NCI-H2029 (cell line): ENCODE measurements at regions not wholly inside any gene's neighbourhood (a gene's known extent, or its start where the extent isn't known, plus 50 kb on each side); places are given as distances from the start of the nearest gene placed in this dataset.
"Not testable (repeated sequence)": the region's sequence is repeated elsewhere in the genome, so short reads cannot be mapped to it uniquely, and the experiment has no call there.

Source experiments
- DNase-seq: peaks from one replicate; lab custom pipeline; 2025; lab: John Stamatoyannopoulos, UW

- no peak for DNase-seq
Measured at GRCh38 chr1:195663549-195664280, 944.5 kb downstream of the KCNT2 start.

DNA sequence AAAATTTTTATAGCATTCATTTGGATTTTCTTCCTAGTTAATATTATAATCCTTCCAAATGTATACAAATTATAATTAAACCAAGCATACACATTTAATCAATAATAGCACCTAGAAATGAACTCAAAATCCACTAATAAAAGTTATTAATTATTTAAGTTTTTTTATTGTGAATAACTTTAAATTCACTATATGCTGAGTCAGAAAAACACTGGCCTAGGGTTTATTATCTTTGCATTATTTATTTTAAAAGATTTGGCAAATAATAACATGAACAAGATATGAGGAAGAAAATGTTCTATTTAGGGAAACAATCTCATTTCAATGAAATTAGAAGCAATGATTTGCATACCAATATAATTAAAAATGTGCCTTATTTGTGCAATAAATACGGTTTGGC, 951.5 kb downstream of the KCNT2 start:
- DNase-seq: no peak

DNA sequence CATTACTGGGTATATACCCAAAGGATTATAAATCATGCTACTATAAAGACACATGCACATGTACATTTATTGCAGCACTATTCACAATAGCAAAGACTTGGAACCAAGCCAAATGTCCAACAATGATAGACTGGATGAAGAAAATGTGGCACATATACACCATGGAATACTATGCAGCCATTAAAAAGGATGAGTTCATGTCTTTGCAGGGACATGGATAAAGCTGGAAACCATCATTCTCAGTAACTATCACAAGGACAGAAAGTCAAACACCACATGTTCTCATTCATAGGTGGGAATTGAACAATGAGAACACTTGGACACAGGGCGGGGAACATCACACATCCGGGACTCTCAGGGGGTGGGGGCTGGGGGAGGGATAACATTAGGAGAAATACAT, 959.4 kb downstream of the KCNT2 start:
- not testable (repeated sequence) for DNase-seq

GRCh38 chr1:195637539-195637938, 970.7 kb downstream of the KCNT2 start:
- DNase-seq: no peak

GRCh38 chr1:195618287-195618686, 990.0 kb downstream of the KCNT2 start:
- no peak for DNase-seq

DNA sequence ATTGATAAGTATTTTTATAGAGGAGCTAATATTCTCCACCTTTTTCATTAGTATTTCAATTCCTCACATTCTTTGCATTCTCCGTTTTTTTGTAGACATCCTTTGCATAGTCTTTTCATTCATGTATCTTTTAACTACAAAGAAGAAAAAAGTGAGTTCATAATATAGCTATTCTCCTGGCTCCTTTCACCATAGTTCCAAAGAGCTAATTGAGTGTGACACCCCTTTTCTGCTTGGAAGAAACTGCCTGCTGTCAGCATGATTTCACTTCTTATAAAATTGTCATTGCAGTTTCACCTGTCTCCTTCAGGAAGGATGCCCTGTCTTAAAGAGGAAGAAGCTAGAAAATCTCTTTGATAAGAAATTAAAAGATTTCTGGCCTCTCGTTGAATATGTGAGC, 991.1 kb downstream of the KCNT2 start:
- no peak for DNase-seq

DNA sequence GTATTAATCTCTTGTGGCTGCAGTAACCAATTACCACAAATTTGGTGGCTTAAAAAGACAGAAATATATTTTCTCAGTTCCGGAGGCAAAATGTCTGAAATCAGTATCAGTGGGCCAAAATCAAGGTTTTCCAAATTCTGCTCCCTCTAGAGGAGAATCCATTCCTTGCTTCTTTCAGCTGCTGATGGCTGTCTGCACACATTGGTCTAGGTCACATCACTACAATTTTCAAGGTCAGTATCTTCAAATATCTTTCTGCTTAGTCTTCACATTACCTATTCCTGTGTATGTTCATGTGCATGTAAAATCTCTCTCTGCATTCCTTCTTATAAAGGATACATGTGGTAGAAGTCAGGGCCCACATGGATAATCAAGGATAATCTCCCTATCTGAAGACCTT, 999.4 kb downstream of the KCNT2 start:
- no peak for DNase-seq

DNA sequence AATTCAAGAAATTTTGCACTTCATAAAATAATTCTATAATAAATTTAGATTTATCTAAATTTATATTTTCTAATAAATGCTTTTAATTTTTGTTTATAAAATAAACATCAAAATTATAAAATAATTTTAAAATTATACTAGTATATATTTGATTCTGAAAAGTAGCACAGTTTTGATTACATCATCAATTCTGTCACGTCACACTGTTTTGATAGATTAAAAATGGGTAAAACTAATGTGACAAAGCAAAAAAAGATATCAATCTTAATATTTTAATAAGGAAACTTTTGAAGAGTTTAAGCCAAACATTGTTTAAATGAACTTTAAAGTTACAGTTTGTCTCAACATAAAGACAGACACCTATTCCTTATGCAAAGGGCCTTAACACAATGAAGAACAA, 1001.8 kb downstream of the KCNT2 start:
- DNase-seq: no peak

DNA sequence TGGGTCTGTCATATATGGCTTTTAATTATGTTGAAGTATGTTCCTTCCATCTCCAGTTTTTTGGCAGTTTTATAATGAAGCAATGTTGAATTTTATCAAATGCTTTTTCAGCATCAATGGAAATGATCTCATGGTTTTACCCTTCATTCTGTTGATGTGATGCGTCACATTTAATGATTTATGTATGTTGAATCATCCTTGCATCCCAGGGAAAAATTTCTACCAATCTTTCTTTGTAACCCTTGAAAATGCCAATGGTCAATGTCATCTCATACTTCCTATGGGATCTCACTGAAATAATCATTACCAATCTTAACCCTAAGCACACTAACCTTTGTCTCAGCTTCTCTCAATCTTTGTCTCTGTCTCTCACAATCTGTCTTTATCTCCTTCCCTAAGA, 1004.0 kb downstream of the KCNT2 start:
- DNase-seq: no peak

DNA sequence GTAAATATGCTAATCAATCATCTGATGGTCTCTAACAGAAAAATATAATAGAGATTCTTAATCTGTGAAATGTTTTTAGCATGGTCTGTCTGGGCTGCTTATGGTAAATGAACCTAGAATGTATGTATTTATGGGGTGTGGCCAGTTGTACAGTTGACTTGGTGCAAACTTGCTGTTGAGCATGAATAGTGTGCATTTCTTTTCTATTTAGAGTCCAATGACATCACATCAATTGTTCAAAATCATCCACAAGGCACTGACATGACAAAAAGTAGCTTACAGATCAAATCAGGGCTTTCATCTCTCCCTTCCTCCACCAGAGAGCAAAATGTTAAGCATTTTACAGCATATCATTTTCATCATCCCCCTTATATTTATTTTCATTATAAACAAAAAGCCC, 1010.3 kb downstream of the KCNT2 start:
- DNase-seq: no peak

DNA sequence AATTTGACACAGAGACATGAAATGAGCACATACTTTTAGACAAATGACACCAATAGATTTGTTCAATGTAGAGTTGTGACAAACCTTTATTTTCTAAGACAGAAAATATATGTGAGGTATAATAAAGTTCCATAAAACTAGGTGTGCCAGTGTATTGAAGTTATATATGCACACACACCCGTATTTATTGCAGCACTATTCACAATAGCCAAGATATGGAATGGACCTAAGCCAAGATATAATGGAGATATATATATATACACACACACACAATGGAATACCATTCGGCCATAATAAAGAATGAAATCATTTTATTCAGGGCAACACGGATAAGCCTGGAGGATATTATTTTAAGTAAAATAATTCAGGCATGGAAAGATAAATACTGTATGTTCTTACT, 1013.5 kb downstream of the KCNT2 start:
- no peak for DNase-seq

DNA sequence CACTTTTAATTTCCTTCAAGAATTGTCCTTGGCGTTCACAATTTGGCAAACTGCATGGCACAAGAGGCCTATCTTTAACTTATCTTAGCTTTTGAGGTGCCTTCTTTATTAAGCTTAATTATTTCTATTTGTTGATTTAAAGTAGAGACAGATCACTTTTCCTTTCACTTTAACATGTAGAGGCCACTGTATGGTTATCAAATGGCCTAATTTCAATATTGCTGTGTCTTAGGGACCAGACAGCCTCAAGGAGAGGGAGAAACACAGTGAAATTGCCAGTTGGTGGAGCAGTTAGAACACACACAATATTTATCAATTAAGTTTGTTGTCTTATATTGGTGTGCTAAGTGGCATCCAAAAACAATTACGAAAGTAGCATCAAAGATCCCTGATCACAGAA, 1013.9 kb downstream of the KCNT2 start:
- no peak for DNase-seq

GRCh38 chr1:195591917-195592672, 1016.1 kb downstream of the KCNT2 start:
- no peak for DNase-seq

GRCh38 chr1:195590649-195591048, 1017.6 kb downstream of the KCNT2 start:
- no peak for DNase-seq

- no peak for DNase-seq
Measured at GRCh38 chr1:195584870-195585624, 1023.2 kb downstream of the KCNT2 start.

DNA sequence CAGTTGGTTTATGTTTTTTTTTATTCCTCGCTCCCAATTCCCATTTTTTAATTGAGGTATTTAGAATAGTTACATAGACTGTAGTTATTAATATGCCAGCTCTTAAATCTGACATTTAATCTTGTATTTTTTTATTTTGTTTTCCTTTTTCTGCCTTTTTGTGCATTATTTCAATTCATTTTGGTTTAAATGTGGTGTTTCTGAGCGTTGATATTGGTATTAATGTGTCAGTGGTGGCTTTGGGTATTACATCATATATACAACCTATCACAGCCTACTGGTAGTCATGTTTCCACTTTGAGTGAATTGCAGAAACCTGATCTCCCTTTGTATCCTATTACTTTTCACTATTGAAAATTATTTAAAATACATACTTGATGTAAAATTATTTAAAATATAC, 1027.3 kb downstream of the KCNT2 start:
- no peak for DNase-seq

DNA sequence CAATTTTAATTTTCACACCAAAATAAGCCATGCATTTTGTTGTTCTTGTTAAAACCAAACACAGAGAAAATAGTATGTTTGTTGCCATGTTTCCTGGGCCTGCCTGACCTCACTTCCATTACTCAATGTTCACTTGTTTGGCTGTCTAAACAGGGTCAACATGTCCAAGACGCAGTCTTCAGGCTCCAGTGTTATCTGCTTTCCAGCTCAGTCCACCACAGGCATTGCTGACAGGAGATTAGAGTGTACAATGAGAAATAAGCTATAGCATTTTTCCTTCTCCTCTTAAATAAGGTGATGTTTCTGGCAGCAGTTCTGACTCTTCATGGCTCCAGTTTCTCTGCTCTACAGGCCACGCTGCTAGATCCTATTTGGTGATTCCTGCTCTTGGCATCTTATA, 1030.5 kb downstream of the KCNT2 start:
- no peak for DNase-seq

GRCh38 chr1:195576641-195577040, 1031.6 kb downstream of the KCNT2 start:
- no peak for DNase-seq

DNA sequence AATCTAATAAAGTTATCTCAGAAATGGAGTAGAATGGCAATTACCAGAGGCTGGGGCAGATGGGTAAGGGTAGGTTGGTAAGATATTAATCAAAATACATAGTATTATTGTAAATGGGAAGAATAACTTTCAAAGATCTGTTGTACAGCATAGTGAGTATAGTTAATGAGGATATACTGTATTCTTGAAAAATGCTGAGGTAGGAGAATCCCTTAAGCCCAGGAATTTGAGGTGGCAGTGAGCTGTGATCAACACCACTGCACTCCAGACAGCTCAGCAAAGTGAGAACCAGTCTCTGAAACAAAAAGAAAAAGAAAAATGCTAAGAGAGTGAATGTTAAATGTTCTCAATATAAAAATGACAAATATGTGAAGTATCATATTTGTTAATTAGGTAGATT, 1033.7 kb downstream of the KCNT2 start:
- DNase-seq: no peak

DNA sequence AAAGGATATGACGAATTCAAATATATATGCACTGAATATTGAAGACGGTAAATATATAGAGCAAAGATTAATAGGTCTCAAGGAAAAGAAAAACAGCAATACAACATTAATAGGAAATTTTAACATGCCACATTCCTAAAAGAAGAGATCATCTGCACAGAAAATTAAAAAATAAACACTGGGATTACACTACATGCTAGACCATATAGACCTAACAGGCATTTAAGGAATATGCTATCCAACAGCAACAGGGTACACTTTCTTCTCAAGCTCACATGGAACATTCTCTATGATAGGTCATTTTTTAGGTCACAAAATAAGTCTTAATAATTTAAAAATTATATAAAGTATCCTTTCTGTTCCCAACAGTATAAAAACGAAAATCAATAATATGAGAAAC, 1038.3 kb downstream of the KCNT2 start:
- no peak for DNase-seq

DNA sequence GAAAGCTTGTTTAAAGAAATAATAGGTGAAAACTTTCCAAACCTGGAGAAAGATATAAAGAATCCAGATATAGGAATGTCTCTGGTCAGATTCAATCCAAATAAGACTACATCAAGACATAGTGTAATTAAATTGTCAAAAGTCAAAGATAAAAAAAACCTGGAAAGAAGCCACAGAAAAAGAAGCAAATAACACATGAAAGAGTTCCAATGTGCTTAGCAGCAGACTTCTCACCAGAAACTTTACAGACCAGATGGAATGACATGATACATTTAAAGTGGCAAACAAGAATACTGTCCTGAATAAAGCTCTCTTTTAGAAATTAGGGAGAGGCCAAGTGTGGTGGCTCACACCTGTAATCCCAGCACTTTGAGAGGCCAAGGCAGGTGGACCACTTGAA, 1039.9 kb downstream of the KCNT2 start:
- no peak for DNase-seq

- no peak for DNase-seq
Measured at GRCh38 chr1:195562074-195562473, 1046.2 kb downstream of the KCNT2 start.
